ENCODE measurements at regions not wholly inside any gene's neighbourhood (a gene's known extent, or its start where the extent isn't known, plus 50 kb on each side); places are given as distances from the start of the nearest gene placed in this dataset.
A peak's percentile ranks its signal among the peaks of the same experiment; 100 is the strongest.

- DNase-seq (ENCODE audit: low spot score) = no peak
Observed at GRCh38 chr6:44662461-44663121, 275.1 kb downstream of the CDC5L start.

DNA sequence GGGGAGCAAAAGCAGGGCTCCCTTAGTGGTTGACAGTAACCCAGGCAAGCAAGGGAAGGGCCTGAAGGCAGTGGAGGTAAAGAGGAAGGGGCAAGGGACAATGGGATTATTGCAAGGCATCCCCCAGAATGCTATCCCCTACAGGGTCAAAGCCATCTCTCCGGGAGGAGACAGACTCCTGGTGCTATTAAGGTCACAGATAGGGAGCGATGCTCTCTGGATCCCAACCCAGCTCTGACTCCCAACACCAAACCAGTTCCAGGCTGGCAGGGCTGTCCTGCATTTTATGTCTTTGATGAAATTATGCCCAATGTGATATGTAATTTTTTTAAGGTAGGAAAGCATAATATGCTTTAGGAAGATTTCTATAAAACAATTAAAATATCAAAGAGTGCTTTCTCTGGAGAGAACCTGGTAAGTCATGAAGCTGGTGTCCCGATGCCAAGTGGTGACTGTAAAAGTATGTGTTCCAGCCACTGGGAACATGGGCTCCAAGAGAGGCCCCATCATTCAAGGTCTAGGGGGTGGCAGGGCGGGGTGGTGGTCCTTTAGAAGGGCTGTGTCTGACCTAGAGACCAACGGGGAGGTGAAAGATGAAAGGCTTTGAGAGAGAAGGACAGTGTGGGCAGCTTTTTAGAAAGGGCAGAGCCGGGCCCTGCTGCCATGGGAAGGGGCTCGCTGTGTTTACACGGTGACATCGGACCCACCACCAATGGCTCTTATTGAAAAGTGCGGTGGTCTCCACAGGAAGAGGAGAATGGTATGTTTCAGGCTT lies 276.5 kb downstream of the CDC5L start:
- DNase-seq (ENCODE audit: low spot score) = no peak

DNA sequence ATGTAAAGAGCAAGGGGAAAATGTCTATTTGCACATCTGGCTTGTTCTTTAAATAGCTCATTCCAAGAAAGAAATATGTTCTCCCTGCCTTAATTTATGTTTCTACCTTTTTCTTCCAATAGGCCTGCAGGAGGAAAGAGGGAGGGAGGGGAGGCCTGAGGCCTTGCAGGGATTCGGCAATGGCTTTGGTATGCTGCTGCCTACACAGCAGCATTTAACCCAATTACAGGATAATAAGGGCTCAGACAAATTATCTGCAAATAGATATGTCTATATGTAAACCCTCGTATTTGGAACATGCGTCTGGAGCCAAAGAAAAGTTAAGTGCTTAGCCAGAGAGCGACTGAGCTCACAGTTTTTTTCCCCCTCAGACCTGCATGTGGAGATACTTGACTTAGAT lies 277.2 kb downstream of the CDC5L start:
- no peak for DNase-seq (ENCODE audit: low spot score)

DNA sequence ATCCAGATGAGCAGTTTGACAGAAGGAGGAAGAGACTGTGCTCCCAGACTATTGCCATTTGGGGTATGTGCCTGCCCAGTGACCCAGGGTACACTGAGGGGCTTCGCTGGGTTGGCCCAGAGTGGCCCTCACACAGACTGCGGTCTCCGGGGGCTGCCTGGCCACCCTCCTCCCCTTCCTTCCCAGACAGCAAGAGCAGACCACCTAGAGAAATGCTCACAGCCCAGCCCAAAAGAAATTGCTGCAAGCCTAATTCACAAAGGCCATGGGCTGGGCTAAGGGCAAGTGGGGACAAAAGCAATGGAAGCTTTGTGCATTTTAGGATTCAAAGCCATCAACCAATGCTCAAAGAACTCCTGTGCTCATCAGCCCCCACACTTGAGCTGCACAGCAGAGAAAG lies 277.6 kb downstream of the CDC5L start:
- DNase-seq (ENCODE audit: low spot score) = no peak

DNA sequence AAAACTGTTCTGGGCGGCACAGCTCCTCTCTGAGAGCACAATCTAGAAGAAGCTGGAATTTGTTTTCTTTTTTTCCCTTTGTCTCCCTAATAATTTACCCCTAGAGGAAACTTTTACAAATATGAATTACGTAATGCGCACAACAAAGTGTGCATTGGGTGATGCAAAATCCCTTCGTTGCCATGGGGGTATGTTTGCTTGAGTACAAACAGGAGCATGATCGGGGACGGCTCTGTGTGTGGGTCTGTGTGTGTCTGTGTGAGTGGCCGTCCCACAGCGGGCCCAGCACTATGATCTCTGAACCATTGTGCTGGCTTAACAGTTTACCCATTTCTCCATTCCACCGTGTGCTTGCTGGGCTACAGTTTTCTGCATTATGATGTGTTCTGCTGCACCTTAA lies 278.2 kb downstream of the CDC5L start:
- no peak for DNase-seq (ENCODE audit: low spot score)

- DNase-seq (ENCODE audit: low spot score) = no peak
Observed at GRCh38 chr6:44666324-44666723, 278.8 kb downstream of the CDC5L start.

DNA sequence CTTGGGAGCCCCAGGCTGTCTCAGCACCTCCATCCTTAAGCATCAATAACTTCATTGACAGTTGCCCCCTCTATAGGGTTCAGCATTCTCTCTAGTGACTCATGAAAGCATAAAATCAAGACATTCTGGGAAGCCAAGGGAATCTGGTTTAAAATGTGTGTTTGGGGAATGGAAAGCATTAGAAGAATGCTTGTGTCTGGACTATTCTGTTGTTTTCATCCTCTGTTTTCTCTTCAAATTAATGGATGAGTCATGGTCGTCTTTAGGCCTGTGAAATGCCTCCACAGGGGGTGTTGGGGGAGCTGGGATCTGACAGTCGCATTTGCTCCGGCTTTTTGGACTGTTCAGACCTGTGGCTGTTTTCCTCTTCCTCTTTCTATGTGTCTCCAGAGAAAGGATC lies 279.7 kb downstream of the CDC5L start:
- peak; percentile 88 for DNase-seq (ENCODE audit: low spot score)

DNA sequence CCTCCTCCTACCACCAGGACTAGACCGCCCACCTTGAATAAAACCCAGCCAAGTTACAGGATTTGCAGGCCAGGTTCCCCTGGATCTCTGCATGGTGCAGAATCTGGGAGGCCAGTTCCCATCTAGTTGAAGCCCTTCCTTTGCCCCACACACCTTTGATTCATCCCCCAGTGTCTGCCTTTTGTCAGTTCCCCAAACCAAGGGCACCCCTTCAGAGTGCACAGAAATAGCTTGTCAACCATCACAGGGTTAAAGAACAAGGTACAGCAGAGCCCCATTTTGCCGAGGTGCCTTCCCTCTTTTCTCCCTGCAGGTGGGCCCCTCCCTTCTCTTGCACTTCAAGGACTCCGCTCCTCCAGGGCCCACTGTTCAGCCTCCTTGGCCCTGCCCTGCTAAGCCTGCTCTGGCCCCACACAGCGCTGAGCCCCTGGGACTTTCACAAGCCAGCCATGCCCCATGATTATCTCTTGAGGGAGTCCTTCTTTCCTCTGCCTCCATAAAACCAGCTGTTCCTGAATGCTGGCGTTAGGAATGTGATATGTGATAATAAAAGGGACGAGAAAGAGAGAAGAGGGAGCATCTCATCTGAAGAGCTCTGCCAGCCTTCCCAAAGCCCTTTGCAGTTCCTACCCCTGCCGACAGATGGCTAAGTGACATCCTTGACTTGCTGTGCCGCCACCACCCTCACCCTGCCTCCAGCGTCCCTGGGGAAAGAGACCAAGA lies 280.3 kb downstream of the CDC5L start:
- no peak for DNase-seq (ENCODE audit: low spot score)

DNA sequence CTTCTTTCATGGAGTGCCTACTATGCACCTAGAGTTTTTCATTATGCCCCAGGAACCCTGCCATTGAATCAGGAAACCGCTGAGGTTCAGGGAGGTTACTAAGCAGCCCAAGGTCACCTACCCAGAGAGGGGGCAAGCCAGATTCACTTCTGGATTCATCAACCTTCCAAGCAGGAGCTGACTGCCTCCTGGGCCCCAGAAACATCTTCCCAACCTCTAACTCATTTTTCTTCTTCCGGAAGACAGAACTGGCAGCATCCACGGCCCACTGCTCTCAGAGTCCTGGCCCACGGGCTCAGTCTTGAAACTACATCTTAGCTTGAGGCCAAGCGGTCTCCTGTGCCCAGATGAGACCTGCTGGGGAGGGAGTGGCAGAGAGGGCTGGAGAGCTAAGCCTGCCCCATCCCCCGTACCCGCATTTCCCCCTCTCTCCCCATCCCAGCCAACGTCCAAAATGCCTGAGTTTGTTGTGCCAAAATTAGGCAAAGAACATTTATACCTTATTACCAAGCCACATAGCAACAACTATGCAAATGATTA lies 281.0 kb downstream of the CDC5L start:
- no peak for DNase-seq (ENCODE audit: low spot score)

DNA sequence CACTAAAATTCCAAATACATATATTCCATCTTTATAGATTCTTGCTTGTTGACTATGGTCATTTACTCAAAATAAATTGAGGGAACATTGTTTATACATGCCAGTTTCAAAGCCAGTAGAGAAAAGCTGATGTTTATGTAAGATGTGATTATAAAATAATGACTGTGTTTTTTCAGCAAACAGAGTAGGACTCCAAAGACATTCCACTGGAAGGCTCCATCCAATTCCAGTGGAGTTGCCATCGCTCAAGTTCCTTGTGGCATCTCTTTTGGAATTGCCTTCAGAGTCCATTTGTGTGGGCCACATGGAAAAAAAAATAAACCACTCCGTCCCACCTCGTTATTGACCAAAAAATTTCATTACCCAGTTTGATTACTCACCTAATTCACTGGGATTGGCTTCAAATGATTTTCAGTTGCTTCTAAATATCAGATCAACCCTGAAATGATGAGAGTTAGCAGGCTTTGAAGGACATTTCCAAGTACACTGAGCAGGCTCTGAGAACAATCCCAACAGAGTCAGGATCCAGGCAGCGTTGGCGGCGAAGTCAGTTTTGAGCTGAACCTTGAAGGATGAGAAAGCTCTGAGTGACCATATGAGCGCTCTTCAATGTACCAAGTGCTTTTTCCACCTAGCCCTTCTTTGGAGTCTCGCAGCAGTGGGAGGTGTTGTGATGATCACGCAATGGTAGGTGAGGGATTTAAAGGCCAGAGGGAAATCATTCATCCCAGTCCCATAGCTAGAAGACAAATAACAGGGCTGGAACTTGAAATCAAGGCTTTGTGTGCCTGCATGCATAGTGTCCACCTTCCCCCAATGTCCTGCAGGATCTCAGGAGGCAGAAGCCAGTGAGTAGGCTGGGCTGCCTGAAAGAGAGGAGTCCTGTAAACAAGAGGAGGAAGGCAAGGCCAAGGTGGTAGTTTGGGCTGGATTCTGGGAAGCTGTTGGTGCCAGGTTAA lies 281.7 kb downstream of the CDC5L start:
- DNase-seq (ENCODE audit: low spot score) = no peak

DNA sequence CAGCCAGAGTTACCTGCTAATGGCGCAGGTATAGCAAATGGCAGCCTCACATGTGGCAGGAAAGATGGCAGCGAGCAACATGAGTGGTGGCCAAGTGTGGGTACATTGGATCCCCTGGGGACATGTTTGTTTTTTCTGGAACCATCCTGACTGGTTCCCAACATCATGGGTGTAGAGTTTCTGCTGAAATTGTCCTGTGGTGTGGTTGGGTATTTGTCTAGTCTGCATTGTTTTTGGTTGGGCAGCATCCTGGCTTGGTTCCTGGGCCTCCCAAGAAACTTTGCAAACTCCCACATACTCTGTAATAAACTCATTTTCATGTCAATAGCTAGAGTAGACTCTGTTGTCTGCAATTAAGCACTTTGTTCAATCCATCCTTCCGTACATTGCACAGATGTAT lies 282.6 kb downstream of the CDC5L start:
- no peak for DNase-seq (ENCODE audit: low spot score)

- no peak for DNase-seq (ENCODE audit: low spot score)
Observed at GRCh38 chr6:44671333-44671732, 283.8 kb downstream of the CDC5L start.

GRCh38 chr6:44672086-44672485 lies 284.6 kb downstream of the CDC5L start:
- DNase-seq (ENCODE audit: low spot score) = no peak

DNA sequence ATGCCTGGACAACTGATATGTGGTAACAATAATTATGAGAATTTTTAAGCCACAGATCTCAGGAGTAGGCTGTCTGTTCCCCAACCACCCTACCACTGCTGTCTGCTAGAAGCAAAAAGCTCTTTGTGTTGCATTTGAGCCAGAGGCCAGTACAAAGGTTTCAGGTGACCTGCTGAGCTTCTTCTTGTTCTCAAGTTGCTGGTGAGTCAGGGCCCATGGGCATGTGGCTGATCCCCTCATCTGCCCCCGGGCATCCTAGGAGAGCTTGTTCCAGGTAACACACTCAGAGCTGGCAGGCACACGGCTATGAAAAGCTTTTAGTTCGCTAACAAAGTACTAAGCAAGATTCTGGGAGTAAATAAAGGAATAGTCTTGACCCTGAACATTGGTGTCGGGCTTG lies 285.3 kb downstream of the CDC5L start:
- no peak for DNase-seq (ENCODE audit: low spot score)

GRCh38 chr6:44674226-44675155 lies 287.0 kb downstream of the CDC5L start:
- DNase-seq (ENCODE audit: low spot score) = no peak

DNA sequence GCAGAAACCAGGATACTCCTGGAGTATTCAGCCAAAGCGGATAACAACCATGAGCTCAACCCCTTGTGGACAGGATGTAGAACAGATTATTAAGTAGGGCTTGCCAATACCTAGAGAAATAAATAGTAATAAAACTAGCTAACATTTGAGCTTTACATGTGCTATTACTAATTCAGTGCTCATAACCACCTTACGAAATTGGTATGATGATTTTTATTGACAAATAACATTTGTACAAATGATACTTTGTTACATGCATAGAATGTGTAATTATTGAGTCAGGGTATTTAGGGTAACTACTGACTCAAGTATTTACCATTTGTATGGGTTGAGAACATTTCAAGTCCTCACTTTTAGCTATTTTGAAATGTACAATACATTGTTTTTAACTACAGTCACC lies 287.9 kb downstream of the CDC5L start:
- no peak for DNase-seq (ENCODE audit: low spot score)

GRCh38 chr6:44676246-44676790 lies 288.8 kb downstream of the CDC5L start:
- DNase-seq (ENCODE audit: low spot score) = no peak

DNA sequence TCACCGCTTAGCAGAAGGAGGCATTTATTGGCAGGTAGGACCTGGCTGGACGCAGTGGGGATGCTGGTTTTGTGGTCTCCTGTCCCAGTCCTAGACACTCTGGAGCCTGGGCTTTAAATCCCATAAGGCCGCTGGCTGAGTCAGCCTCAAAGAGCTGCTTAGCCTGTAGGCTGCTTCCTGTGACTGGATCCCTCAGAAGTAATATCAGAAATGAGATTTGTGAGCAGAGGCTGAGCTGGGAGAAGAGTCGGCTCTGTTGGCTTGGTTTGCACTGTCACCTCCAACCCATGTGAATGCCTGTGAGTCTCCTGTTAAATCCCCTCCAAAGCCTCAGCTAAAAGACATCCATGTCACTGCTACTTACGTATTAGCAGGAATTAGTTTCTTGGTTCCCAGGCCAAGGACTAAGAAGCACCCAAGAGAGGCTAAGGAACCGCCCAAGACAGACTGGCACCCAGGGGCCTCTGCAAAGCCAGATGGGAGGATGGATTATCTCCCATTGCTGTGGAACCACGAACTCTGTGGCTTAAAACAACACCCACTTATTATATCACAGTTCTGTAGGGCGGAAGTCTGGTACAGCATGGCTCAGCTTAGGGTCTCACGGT lies 289.4 kb downstream of the CDC5L start:
- DNase-seq (ENCODE audit: low spot score) = peak; percentile 25

DNA sequence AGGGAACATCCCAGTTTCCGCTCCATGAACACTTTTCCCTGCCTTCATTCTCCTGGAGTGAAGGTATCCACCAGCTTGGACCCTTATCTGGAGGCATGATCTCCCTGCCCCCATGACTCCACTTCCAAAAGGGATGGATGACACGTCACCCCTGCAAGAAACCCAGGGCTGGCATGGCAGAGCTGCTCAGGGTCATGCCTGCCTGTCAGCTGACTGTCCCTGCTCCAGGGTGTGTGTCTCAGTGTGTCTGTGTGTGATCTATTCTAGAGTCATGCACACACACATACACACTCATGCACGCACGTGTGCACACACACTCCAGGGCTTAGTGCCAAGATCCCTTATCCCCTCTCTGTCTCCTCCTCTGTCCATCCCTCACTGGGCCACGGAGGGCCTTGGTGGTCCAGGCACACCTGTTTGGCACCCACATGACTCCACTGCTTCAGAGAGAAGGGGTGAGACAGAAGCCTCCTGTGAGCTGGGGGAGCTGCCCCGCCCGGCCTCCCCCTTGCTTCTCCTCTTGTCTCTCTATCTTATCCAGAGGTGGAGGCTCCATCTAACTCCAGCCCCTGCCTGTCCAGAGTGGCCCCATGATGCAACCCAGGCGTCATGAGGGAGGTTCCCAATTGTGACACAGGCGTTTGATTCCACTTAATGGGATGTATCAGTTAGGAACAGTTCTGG lies 290.9 kb downstream of the CDC5L start:
- DNase-seq (ENCODE audit: low spot score) = no peak

Measured in AG08395 (cell line).